ENCODE measurements at regions not wholly inside any gene's neighbourhood (a gene's known extent, or its start where the extent isn't known, plus 50 kb on each side); places are given as distances from the start of the nearest gene placed in this dataset.
"Not testable (repeated sequence)": the region's sequence is repeated elsewhere in the genome, so short reads cannot be mapped to it uniquely, and the experiment has no call there.

GRCh38 chr20:43832961-43833360 is 81.7 kb upstream of the TOX2 start:
- no peak for DNase-seq (ENCODE audit: low spot score in 2 of 2)
- Mint-ChIP-seq H3K36me3 (ENCODE audit: insufficient read depth) (peaks cover 3% of the 10 kb centered on the region), H3K27ac (ENCODE audit: low read depth) (no peak overlapping the region), H3K4me3 (no peak overlapping the region), H3K4me1 (peaks cover 7% of the 10 kb centered on the region), H3K9me3 (no peaks in the 10 kb centered on the region), H3K27me3 (peaks cover 35% of the 10 kb centered on the region)
- ATAC-seq (replicated peaks; ENCODE audit: extremely low read depth, poor library complexity, severe bottlenecking), result no peak

GRCh38 chr20:43832096-43832816 is 82.4 kb upstream of the TOX2 start:
- Mint-ChIP-seq H3K4me1 (peaks cover under 1% of the 10 kb centered on the region), H3K27ac (ENCODE audit: low read depth) (no peak overlapping the region), H3K36me3 (ENCODE audit: insufficient read depth) (peaks cover 3% of the 10 kb centered on the region), H3K4me3 (no peak overlapping the region), H3K27me3 (peaks cover 30% of the 10 kb centered on the region), H3K9me3 (no peaks in the 10 kb centered on the region)
- DNase-seq (ENCODE audit: low spot score in 2 of 2), result no peak
- ATAC-seq (replicated peaks; ENCODE audit: extremely low read depth, poor library complexity, severe bottlenecking), result no peak

- peaks cover 30% of the 10 kb centered on the region for H3K27me3 Mint-ChIP-seq
- DNase-seq (ENCODE audit: low spot score in 2 of 2) (no peak), ATAC-seq (replicated peaks; ENCODE audit: extremely low read depth, poor library complexity, severe bottlenecking) (no peak)
- H3K36me3 Mint-ChIP-seq (ENCODE audit: insufficient read depth), result peaks cover 3% of the 10 kb centered on the region
- no peak overlapping the region for H3K27ac Mint-ChIP-seq (ENCODE audit: low read depth)
- H3K4me1 Mint-ChIP-seq, result no peaks in the 10 kb centered on the region
- no peak overlapping the region for H3K4me3 Mint-ChIP-seq
- no peaks in the 10 kb centered on the region for H3K9me3 Mint-ChIP-seq
Measured at GRCh38 chr20:43831481-43832065, 83.1 kb upstream of the TOX2 start.

- Mint-ChIP-seq H3K27me3 (peaks cover 30% of the 10 kb centered on the region), H3K4me3 (no peak overlapping the region), H3K9me3 (no peaks in the 10 kb centered on the region), H3K36me3 (ENCODE audit: insufficient read depth) (peaks cover 3% of the 10 kb centered on the region), H3K27ac (ENCODE audit: low read depth) (no peak overlapping the region), H3K4me1 (no peaks in the 10 kb centered on the region)
- no peak for DNase-seq (ENCODE audit: low spot score in 2 of 2)
- ATAC-seq (replicated peaks; ENCODE audit: extremely low read depth, poor library complexity, severe bottlenecking), result no peak
Measured at GRCh38 chr20:43830883-43831282, 83.8 kb upstream of the TOX2 start.

- H3K36me3 Mint-ChIP-seq (ENCODE audit: insufficient read depth), result peaks cover 3% of the 10 kb centered on the region
- H3K27me3 Mint-ChIP-seq, result peaks cover 30% of the 10 kb centered on the region
- DNase-seq (ENCODE audit: low spot score in 2 of 2), result no peak
- no peak for ATAC-seq (replicated peaks; ENCODE audit: extremely low read depth, poor library complexity, severe bottlenecking)
- H3K4me1 Mint-ChIP-seq, result no peaks in the 10 kb centered on the region
- no peaks in the 10 kb centered on the region for H3K9me3 Mint-ChIP-seq
- H3K27ac Mint-ChIP-seq (ENCODE audit: low read depth), result no peak overlapping the region
- H3K4me3 Mint-ChIP-seq, result no peak overlapping the region
Measured at GRCh38 chr20:43829951-43830690, 84.5 kb upstream of the TOX2 start.

- H3K27me3 Mint-ChIP-seq, result peaks cover 30% of the 10 kb centered on the region
- DNase-seq (ENCODE audit: low spot score in 2 of 2), result no peak
- H3K27ac Mint-ChIP-seq (ENCODE audit: low read depth), result no peak overlapping the region
- H3K9me3 Mint-ChIP-seq, result no peaks in the 10 kb centered on the region
- ATAC-seq (replicated peaks; ENCODE audit: extremely low read depth, poor library complexity, severe bottlenecking), result no peak
- no peaks in the 10 kb centered on the region for H3K4me1 Mint-ChIP-seq
- no peak overlapping the region for H3K4me3 Mint-ChIP-seq
- peaks cover 3% of the 10 kb centered on the region for H3K36me3 Mint-ChIP-seq (ENCODE audit: insufficient read depth)
Measured at GRCh38 chr20:43827940-43828562, 86.6 kb upstream of the TOX2 start.

GRCh38 chr20:43826943-43827342 is 87.7 kb upstream of the TOX2 start:
- H3K27me3 Mint-ChIP-seq, result peaks cover 22% of the 10 kb centered on the region
- H3K4me1 Mint-ChIP-seq; ATAC-seq (replicated peaks; ENCODE audit: extremely low read depth, poor library complexity, severe bottlenecking): not testable (repeated sequence)

GRCh38 chr20:43825581-43825980 is 89.1 kb upstream of the TOX2 start:
- no peaks in the 10 kb centered on the region for H3K9me3 Mint-ChIP-seq
- H3K27ac Mint-ChIP-seq (ENCODE audit: low read depth), result no peak overlapping the region
- no peaks in the 10 kb centered on the region for H3K36me3 Mint-ChIP-seq (ENCODE audit: insufficient read depth)
- no peaks in the 10 kb centered on the region for H3K4me1 Mint-ChIP-seq
- no peak for ATAC-seq (replicated peaks; ENCODE audit: extremely low read depth, poor library complexity, severe bottlenecking)
- no peak for DNase-seq (ENCODE audit: low spot score in 2 of 2)
- peaks cover 12% of the 10 kb centered on the region for H3K27me3 Mint-ChIP-seq
- no peak overlapping the region for H3K4me3 Mint-ChIP-seq

More at GRCh38 chr20:43826943-43827342, 87.7 kb upstream of the TOX2 start:
- not testable (repeated sequence) for H3K9me3 Mint-ChIP-seq; H3K4me3 Mint-ChIP-seq; H3K36me3 Mint-ChIP-seq (ENCODE audit: insufficient read depth); DNase-seq (ENCODE audit: low spot score in 2 of 2); H3K27ac Mint-ChIP-seq (ENCODE audit: low read depth)

GRCh38 chr20:43825051-43825402 is 89.6 kb upstream of the TOX2 start:
- DNase-seq (ENCODE audit: low spot score in 2 of 2) (no peak), ATAC-seq (replicated peaks; ENCODE audit: extremely low read depth, poor library complexity, severe bottlenecking) (no peak)
- Mint-ChIP-seq H3K4me3 (no peak overlapping the region), H3K36me3 (ENCODE audit: insufficient read depth) (no peaks in the 10 kb centered on the region), H3K27ac (ENCODE audit: low read depth) (no peak overlapping the region), H3K4me1 (no peaks in the 10 kb centered on the region), H3K9me3 (no peaks in the 10 kb centered on the region), H3K27me3 (peaks cover 9% of the 10 kb centered on the region)

- peaks cover 9% of the 10 kb centered on the region for H3K27me3 Mint-ChIP-seq
- H3K27ac Mint-ChIP-seq (ENCODE audit: low read depth), result no peak overlapping the region
- no peaks in the 10 kb centered on the region for H3K4me1 Mint-ChIP-seq
- no peak overlapping the region for H3K4me3 Mint-ChIP-seq
- no peaks in the 10 kb centered on the region for H3K36me3 Mint-ChIP-seq (ENCODE audit: insufficient read depth)
- DNase-seq (ENCODE audit: low spot score in 2 of 2) (no peak), ATAC-seq (replicated peaks; ENCODE audit: extremely low read depth, poor library complexity, severe bottlenecking) (no peak)
- no peaks in the 10 kb centered on the region for H3K9me3 Mint-ChIP-seq
Measured at GRCh38 chr20:43824309-43825050, 90.2 kb upstream of the TOX2 start.

- Mint-ChIP-seq H3K4me3 (no peak overlapping the region), H3K27ac (ENCODE audit: low read depth) (no peak overlapping the region)
Measured at GRCh38 chr20:43821795-43822194, 92.9 kb upstream of the TOX2 start.

GRCh38 chr20:43820731-43821330 is 93.8 kb upstream of the TOX2 start:
- no peak for ATAC-seq (replicated peaks; ENCODE audit: extremely low read depth, poor library complexity, severe bottlenecking)
- DNase-seq (ENCODE audit: low spot score in 2 of 2), result no peak
- Mint-ChIP-seq H3K4me3 (no peak overlapping the region), H3K4me1 (no peaks in the 10 kb centered on the region), H3K9me3 (no peaks in the 10 kb centered on the region), H3K27me3 (no peaks in the 10 kb centered on the region), H3K36me3 (ENCODE audit: insufficient read depth) (no peaks in the 10 kb centered on the region), H3K27ac (ENCODE audit: low read depth) (no peak overlapping the region)

More at GRCh38 chr20:43821795-43822194, 92.9 kb upstream of the TOX2 start:
- no peak for ATAC-seq (replicated peaks; ENCODE audit: extremely low read depth, poor library complexity, severe bottlenecking)
- no peaks in the 10 kb centered on the region for H3K9me3 Mint-ChIP-seq
- H3K4me1 Mint-ChIP-seq, result no peaks in the 10 kb centered on the region
- no peaks in the 10 kb centered on the region for H3K36me3 Mint-ChIP-seq (ENCODE audit: insufficient read depth)
- no peaks in the 10 kb centered on the region for H3K27me3 Mint-ChIP-seq
- no peak for DNase-seq (ENCODE audit: low spot score in 2 of 2)
